K562 (cell line): ENCODE measurements at regions not wholly inside any gene's neighbourhood (a gene's known extent, or its start where the extent isn't known, plus 50 kb on each side); places are given as distances from the start of the nearest gene placed in this dataset.

Source experiments
- ATF1 ChIP-seq, 2 experiments: fragments of 450-650 bp in 1 of 2; IDR thresholded peaks; 2 replicates each; pipeline ENCODE4 v1.6.1; 2016; ENCODE audit warnings: missing compliant biosample characterization in 1 of 2, missing genetic modification characterization in 1 of 2
- CREB1 ChIP-seq, 2 experiments: sonication (generic) in 1 of 2; formaldehyde crosslinking in 1 of 2; IDR thresholded peaks; 2 replicates each; pipeline versions ENCODE4 v1.6.1 to v1.8.0; 2012 to 2022; ENCODE audit warnings: inconsistent platforms in 1 of 2, mild to moderate bottlenecking in 1 of 2, missing genetic modification reagents in 1 of 2, moderate library complexity in 1 of 2
- CSDE1 ChIP-seq, 2 experiments: fragments of 450-650 bp; IDR thresholded peaks; 2 replicates each; pipeline ENCODE4 v1.6.1; 2016; ENCODE audit warnings: mild to moderate bottlenecking in 1 of 2
- EP300 ChIP-seq: IDR thresholded peaks from 2 replicates; pipeline ENCODE4 v1.6.1; 2012; ENCODE audit warnings: low read length, improper control_type of control experiment
- HCFC1 ChIP-seq: IDR thresholded peaks from 2 replicates; pipeline ENCODE4 v1.6.1; 2012; ENCODE audit warnings: low read depth, low read length, improper control_type of control experiment
- HOMEZ ChIP-seq: fragments of 250-450 bp; sonication (Bioruptor Pico); IDR thresholded peaks from 2 replicates; pipeline ENCODE4 v1.4.0; 2020; ENCODE audit warnings: mild to moderate bottlenecking, moderate library complexity
- KLF13 ChIP-seq: fragments of 450-650 bp; IDR thresholded peaks from 2 replicates; pipeline ENCODE4 v1.6.1; 2016; ENCODE audit warnings: missing genetic modification characterization, low read depth, mild to moderate bottlenecking, missing compliant biosample characterization, moderate library complexity, borderline replicate concordance
- MITF ChIP-seq: IDR thresholded peaks from 2 replicates; pipeline ENCODE4 v1.6.1; 2014; ENCODE audit warnings: antibody characterized with exemption
- MXD1 ChIP-seq: fragments of 250-450 bp; sonication (Bioruptor Pico); IDR thresholded peaks from 2 replicates; pipeline ENCODE4 v1.8.0; 2021; ENCODE audit warnings: borderline replicate concordance, mild to moderate bottlenecking, moderate library complexity; ENCODE audit not compliant: poor library complexity, severe bottlenecking
- NONO ChIP-seq, 2 experiments: fragments of 200-400 bp in 1 of 2; fragments of 450-650 bp in 1 of 2; formaldehyde crosslinking in 1 of 2; IDR thresholded peaks; 2 replicates each; pipeline ENCODE4 v1.6.1; 2017; ENCODE audit warnings: low read depth in 2 of 2, mild to moderate bottlenecking in 2 of 2, moderate library complexity in 2 of 2, low read length in 1 of 2
- POLR2AphosphoS2 ChIP-seq: IDR thresholded peaks from 2 replicates; pipeline ENCODE4 v1.6.1; 2012; ENCODE audit warnings: low read length, improper control_type of control experiment
- RBM34 ChIP-seq: fragments of 200-400 bp; formaldehyde crosslinking; IDR thresholded peaks from 2 replicates; pipeline ENCODE4 v1.6.1; 2018; ENCODE audit warnings: low read length, borderline replicate concordance; ENCODE audit not compliant: insufficient read depth
- SMAD1 ChIP-seq: fragments of 150-350 bp; IDR thresholded peaks from 2 replicates; pipeline ENCODE4 v1.6.1; 2014; ENCODE audit warnings: low read length, low read depth; ENCODE audit not compliant: partially characterized antibody
- SMAD3 ChIP-seq: fragments of 450-650 bp; formaldehyde crosslinking; conservative IDR thresholded peaks from 2 replicates; pipeline ENCODE4 v1.4.0; 2020; ENCODE audit warnings: mild to moderate bottlenecking
- SRSF9 ChIP-seq: fragments of 200-400 bp; formaldehyde crosslinking; IDR thresholded peaks from 2 replicates; pipeline ENCODE4 v1.6.1; 2017; ENCODE audit warnings: low read depth, low read length, borderline replicate concordance
- YY1 ChIP-seq, 3 experiments: IDR thresholded peaks; 2 replicates each; pipeline ENCODE4 v1.6.1; 2011; ENCODE audit warnings: low read length in 2 of 3, mild to moderate bottlenecking in 2 of 3, moderate library complexity in 2 of 3, borderline replicate concordance in 1 of 3, control low read depth in 1 of 3, low read depth in 1 of 3; ENCODE audit not compliant: insufficient read depth in 3 of 3, insufficient replicate concordance in 2 of 3, control insufficient read depth in 1 of 3, insufficient read length in 1 of 3; ENCODE audit errors: extremely low read depth in 1 of 3
- ZBTB5 ChIP-seq: fragments of 450-650 bp; IDR thresholded peaks from 2 replicates; pipeline ENCODE4 v1.6.1; 2017; ENCODE audit warnings: antibody characterized with exemption
- ZNF133 ChIP-seq: fragments of 250-450 bp; sonication (Bioruptor Pico); IDR thresholded peaks from 2 replicates; pipeline ENCODE4 v1.4.0; 2020; ENCODE audit warnings: mild to moderate bottlenecking
- ZNF696 ChIP-seq: fragments of 250-450 bp; sonication (Bioruptor Pico); conservative IDR thresholded peaks from 2 replicates; pipeline ENCODE4 v1.4.0; 2020; ENCODE audit warnings: mild to moderate bottlenecking, moderate library complexity
- ZNF699 ChIP-seq: fragments of 250-450 bp; sonication (Bioruptor Pico); IDR thresholded peaks from 2 replicates; pipeline ENCODE4 v1.8.0; 2021; ENCODE audit warnings: mild to moderate bottlenecking, moderate library complexity; ENCODE audit not compliant: insufficient replicate concordance
- ZZZ3 ChIP-seq: fragments of 450-650 bp; IDR thresholded peaks from 2 replicates; pipeline ENCODE4 v1.6.1; 2016; ENCODE audit warnings: antibody characterized with exemption, mild to moderate bottlenecking, moderate library complexity

GRCh38 chr16:86761111-86762031 lies 183.0 kb downstream of the FOXL1 start (continued):
- TF ChIP-seq HOMEZ (CRISPR knock-in tag) (no peak), ZNF696 (CRISPR knock-in tag) (no peak), SMAD3 (CRISPR knock-in tag) (no peak), EP300 (no peak), MITF (no peak), POLR2AphosphoS2 (no peak), ZNF699 (CRISPR knock-in tag) (no peak), CREB1 (IDR thresholded peaks at IDR 0.05) (no peak), CREB1 (CRISPR knock-in tag; IDR thresholded peaks at IDR 0.05) (no peak), ZBTB5 (peak; percentile 98), RBM34 (no peak), SRSF9 (no peak), ZZZ3 (no peak), MXD1 (CRISPR knock-in tag) (no peak), SMAD1 (no peak), ZNF133 (no peak), ATF1 (CRISPR knock-in tag; IDR thresholded peaks at IDR 0.05) (no peak), ATF1 (tag; IDR thresholded peaks at IDR 0.05) (no peak), YY1 (IDR thresholded peaks at IDR 0.05; ENCODE audit: borderline replicate concordance in 1 of 3, control insufficient read depth in 1 of 3, extremely low read depth in 1 of 3, insufficient read depth in 3 of 3, insufficient read length in 1 of 3, insufficient replicate concordance in 2 of 3, low read depth in 1 of 3, low read length in 2 of 3) (no peak), CSDE1 (IDR thresholded peaks at IDR 0.05) (no peak), HCFC1 (no peak), KLF13 (no peak), NONO (IDR thresholded peaks at IDR 0.05; ENCODE audit: low read depth in 2 of 2, low read length in 1 of 2) (no peak)
